ENCODE measurements at regions not wholly inside any gene's neighbourhood (a gene's known extent, or its start where the extent isn't known, plus 50 kb on each side); places are given as distances from the start of the nearest gene placed in this dataset.

DNA sequence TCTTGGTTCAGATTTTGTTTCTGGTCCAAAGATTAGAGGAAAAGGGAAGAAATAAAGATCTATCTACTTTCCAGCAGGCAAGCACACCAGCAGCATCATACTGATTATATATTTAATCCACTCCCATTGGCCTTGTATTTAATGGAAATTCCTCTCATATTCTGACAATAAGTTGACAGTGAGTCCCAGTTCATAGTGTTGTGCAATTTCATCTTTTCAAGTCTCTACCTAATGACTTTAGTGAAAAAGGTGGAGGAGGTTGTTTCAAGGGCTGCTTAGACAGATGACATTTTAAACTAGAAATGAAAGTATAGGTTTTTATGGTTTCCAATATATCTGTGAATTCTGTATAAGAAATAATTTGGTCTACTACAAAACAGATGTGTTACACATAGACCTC lies 298.6 kb downstream of the PABPC4L start:
- H3K27ac ChIP-seq (ENCODE audit: low read depth, low read length) = no peak overlapping the region
- H3K36me3 ChIP-seq (ENCODE audit: control insufficient read depth in 1 of 2, insufficient read depth in 2 of 2, low read length in 2 of 2) = no peaks in the 10 kb centered on the region
- no peak overlapping the region for H3K9ac ChIP-seq (ENCODE audit: low read depth in 1 of 2, low read length in 2 of 2)
- no peaks in the 10 kb centered on the region for H3K27me3 ChIP-seq (ENCODE audit: control insufficient read depth in 1 of 2, insufficient read depth in 2 of 2, low read length in 2 of 2)
- H3K4me3 ChIP-seq (ENCODE audit: low read depth in 1 of 2, low read length in 2 of 2) = no peak overlapping the region
- H3K9me3 ChIP-seq (ENCODE audit: control insufficient read depth in 1 of 2, low read length in 2 of 2) = peaks cover 0 to 3% of the 10 kb centered on the region in 2 donors
- H3K4me1 ChIP-seq (ENCODE audit: control insufficient read depth in 1 of 2, insufficient read depth in 2 of 2, low read length in 2 of 2) = no peaks in the 10 kb centered on the region

DNA sequence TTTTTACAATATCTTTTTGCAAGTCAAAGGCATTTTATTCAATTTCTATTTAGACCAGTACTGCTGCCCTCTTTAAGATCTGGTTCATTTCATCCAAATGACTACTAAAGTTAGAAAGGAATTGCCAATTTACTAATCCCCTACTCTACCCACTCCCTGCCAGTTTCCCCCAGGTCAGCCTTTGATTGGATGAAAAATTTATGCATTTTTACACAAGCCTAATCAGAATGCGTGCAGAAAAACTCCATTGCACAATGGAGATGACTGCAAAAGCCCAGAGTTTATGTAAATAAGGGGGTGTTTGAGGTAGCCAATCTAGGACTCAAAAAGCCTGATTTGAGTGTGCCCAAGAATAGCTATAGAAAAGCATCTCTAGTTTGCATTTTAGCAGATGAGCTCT lies 310.6 kb downstream of the PABPC4L start:
- Histone ChIP-seq H3K4me3 (ENCODE audit: low read depth in 1 of 2, low read length in 2 of 2) (no peak overlapping the region), H3K27ac (ENCODE audit: low read depth, low read length) (no peak overlapping the region), H3K36me3 (ENCODE audit: control insufficient read depth in 1 of 2, insufficient read depth in 2 of 2, low read length in 2 of 2) (no peaks in the 10 kb centered on the region), H3K9me3 (ENCODE audit: control insufficient read depth in 1 of 2, low read length in 2 of 2) (no peaks in the 10 kb centered on the region), H3K27me3 (ENCODE audit: control insufficient read depth in 1 of 2, insufficient read depth in 2 of 2, low read length in 2 of 2) (no peaks in the 10 kb centered on the region), H3K9ac (ENCODE audit: low read depth in 1 of 2, low read length in 2 of 2) (no peak overlapping the region), H3K4me1 (ENCODE audit: control insufficient read depth in 1 of 2, insufficient read depth in 2 of 2, low read length in 2 of 2) (no peaks in the 10 kb centered on the region)

DNA sequence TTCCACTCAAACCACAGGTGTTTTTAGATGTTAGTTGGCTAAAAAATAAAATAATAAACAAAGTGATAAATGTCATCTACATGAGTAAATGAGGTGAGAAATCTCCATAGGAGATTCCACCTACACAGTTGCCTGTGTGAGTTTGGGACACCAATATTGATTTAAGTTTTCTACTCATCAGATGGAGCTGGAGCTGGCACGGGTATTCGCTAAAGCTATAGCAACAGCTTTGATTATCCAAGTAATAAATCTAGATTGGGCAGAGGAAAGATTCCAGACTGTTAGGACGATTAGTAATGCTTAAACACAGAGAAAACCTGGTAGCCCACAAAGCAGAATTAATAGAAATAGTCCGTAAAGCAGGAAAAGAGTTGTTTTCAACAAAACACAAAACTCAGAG lies 313.9 kb downstream of the PABPC4L start:
- no peak overlapping the region for H3K9ac ChIP-seq (ENCODE audit: low read depth in 1 of 2, low read length in 2 of 2)
- H3K9me3 ChIP-seq (ENCODE audit: control insufficient read depth in 1 of 2, low read length in 2 of 2) = no peaks in the 10 kb centered on the region
- no peaks in the 10 kb centered on the region for H3K36me3 ChIP-seq (ENCODE audit: control insufficient read depth in 1 of 2, insufficient read depth in 2 of 2, low read length in 2 of 2)
- no peaks in the 10 kb centered on the region for H3K4me1 ChIP-seq (ENCODE audit: control insufficient read depth in 1 of 2, insufficient read depth in 2 of 2, low read length in 2 of 2)
- H3K27me3 ChIP-seq (ENCODE audit: control insufficient read depth in 1 of 2, insufficient read depth in 2 of 2, low read length in 2 of 2) = no peaks in the 10 kb centered on the region
- H3K4me3 ChIP-seq (ENCODE audit: low read depth in 1 of 2, low read length in 2 of 2) = no peak overlapping the region
- no peak overlapping the region for H3K27ac ChIP-seq (ENCODE audit: low read depth, low read length)

- Histone ChIP-seq H3K9me3 (ENCODE audit: control insufficient read depth in 1 of 2, low read length in 2 of 2) (peaks cover 0 to 2% of the 10 kb centered on the region in 2 donors), H3K9ac (ENCODE audit: low read depth in 1 of 2, low read length in 2 of 2) (no peak overlapping the region), H3K36me3 (ENCODE audit: control insufficient read depth in 1 of 2, insufficient read depth in 2 of 2, low read length in 2 of 2) (no peaks in the 10 kb centered on the region), H3K27ac (ENCODE audit: low read depth, low read length) (no peak overlapping the region), H3K4me3 (ENCODE audit: low read depth in 1 of 2, low read length in 2 of 2) (no peak overlapping the region), H3K27me3 (ENCODE audit: control insufficient read depth in 1 of 2, insufficient read depth in 2 of 2, low read length in 2 of 2) (no peaks in the 10 kb centered on the region), H3K4me1 (ENCODE audit: control insufficient read depth in 1 of 2, insufficient read depth in 2 of 2, low read length in 2 of 2) (no peaks in the 10 kb centered on the region)
These were observed 332.1 kb downstream of the PABPC4L start for GRCh38 chr4:133869486-133869885.

- Histone ChIP-seq H3K27ac (ENCODE audit: low read depth, low read length) (no peak overlapping the region), H3K9ac (ENCODE audit: low read depth in 1 of 2, low read length in 2 of 2) (no peak overlapping the region), H3K36me3 (ENCODE audit: control insufficient read depth in 1 of 2, insufficient read depth in 2 of 2, low read length in 2 of 2) (no peaks in the 10 kb centered on the region), H3K4me1 (ENCODE audit: control insufficient read depth in 1 of 2, insufficient read depth in 2 of 2, low read length in 2 of 2) (no peaks in the 10 kb centered on the region), H3K4me3 (ENCODE audit: low read depth in 1 of 2, low read length in 2 of 2) (no peak overlapping the region), H3K9me3 (ENCODE audit: control insufficient read depth in 1 of 2, low read length in 2 of 2) (peaks cover 0 to 2% of the 10 kb centered on the region in 2 donors), H3K27me3 (ENCODE audit: control insufficient read depth in 1 of 2, insufficient read depth in 2 of 2, low read length in 2 of 2) (no peaks in the 10 kb centered on the region)
These were observed 332.7 kb downstream of the PABPC4L start for GRCh38 chr4:133868856-133869255.

GRCh38 chr4:133866328-133866699 lies 335.3 kb downstream of the PABPC4L start:
- no peaks in the 10 kb centered on the region for H3K36me3 ChIP-seq (ENCODE audit: control insufficient read depth in 1 of 2, insufficient read depth in 2 of 2, low read length in 2 of 2)
- peaks cover 0 to 2% of the 10 kb centered on the region in 2 donors for H3K9me3 ChIP-seq (ENCODE audit: control insufficient read depth in 1 of 2, low read length in 2 of 2)
- H3K27me3 ChIP-seq (ENCODE audit: control insufficient read depth in 1 of 2, insufficient read depth in 2 of 2, low read length in 2 of 2) = no peaks in the 10 kb centered on the region
- no peaks in the 10 kb centered on the region for H3K4me1 ChIP-seq (ENCODE audit: control insufficient read depth in 1 of 2, insufficient read depth in 2 of 2, low read length in 2 of 2)
- H3K27ac ChIP-seq (ENCODE audit: low read depth, low read length) = no peak overlapping the region
- no peak overlapping the region for H3K9ac ChIP-seq (ENCODE audit: low read depth in 1 of 2, low read length in 2 of 2)
- no peak overlapping the region for H3K4me3 ChIP-seq (ENCODE audit: low read depth in 1 of 2, low read length in 2 of 2)

DNA sequence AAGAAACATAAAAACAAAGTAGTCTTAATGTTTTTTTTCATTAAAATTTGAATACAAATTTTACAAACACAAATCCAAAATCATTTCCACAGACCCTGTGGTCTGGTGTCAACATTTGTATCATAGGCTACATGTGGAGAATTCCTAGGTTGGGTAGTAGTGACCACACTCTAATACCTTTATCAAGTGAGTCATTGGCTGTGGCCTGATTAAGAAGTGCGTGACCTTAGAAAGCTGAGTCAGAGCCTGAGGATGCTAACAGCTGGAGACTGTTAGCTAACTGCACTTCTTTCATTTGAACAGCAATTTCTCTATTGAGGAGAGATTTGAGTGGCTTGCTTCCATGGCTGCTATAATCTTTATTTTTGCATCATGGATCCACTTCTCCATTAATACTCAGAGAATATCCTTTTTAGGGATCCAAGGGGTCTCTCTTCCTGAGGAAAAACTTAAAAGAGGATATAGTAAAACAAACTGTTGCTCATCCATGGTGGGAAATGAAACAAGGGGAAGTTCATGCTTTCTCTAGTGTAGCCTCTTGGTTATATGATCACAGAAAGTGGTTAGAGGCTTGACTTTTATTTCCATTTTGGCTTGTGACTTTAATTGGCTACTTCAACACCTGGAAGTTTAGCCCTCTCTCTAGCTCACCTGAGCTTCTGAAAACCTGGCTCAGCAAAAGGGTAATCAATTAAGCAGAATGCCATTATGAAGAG lies 335.8 kb downstream of the PABPC4L start:
- H3K9ac ChIP-seq (ENCODE audit: low read depth in 1 of 2, low read length in 2 of 2) = no peak overlapping the region
- no peaks in the 10 kb centered on the region for H3K27me3 ChIP-seq (ENCODE audit: control insufficient read depth in 1 of 2, insufficient read depth in 2 of 2, low read length in 2 of 2)
- H3K4me1 ChIP-seq (ENCODE audit: control insufficient read depth in 1 of 2, insufficient read depth in 2 of 2, low read length in 2 of 2) = no peaks in the 10 kb centered on the region
- H3K27ac ChIP-seq (ENCODE audit: low read depth, low read length) = no peak overlapping the region
- no peak overlapping the region for H3K4me3 ChIP-seq (ENCODE audit: low read depth in 1 of 2, low read length in 2 of 2)
- no peaks in the 10 kb centered on the region for H3K36me3 ChIP-seq (ENCODE audit: control insufficient read depth in 1 of 2, insufficient read depth in 2 of 2, low read length in 2 of 2)
- peaks cover 0 to 2% of the 10 kb centered on the region in 2 donors for H3K9me3 ChIP-seq (ENCODE audit: control insufficient read depth in 1 of 2, low read length in 2 of 2)

- H3K9me3 ChIP-seq (ENCODE audit: control insufficient read depth in 1 of 2, low read length in 2 of 2) = peaks cover under 1 to 2% of the 10 kb centered on the region in 2 donors
- no peaks in the 10 kb centered on the region for H3K36me3 ChIP-seq (ENCODE audit: control insufficient read depth in 1 of 2, insufficient read depth in 2 of 2, low read length in 2 of 2)
- no peak overlapping the region for H3K27ac ChIP-seq (ENCODE audit: low read depth, low read length)
- H3K9ac ChIP-seq (ENCODE audit: low read depth in 1 of 2, low read length in 2 of 2) = no peak overlapping the region
- no peaks in the 10 kb centered on the region for H3K27me3 ChIP-seq (ENCODE audit: control insufficient read depth in 1 of 2, insufficient read depth in 2 of 2, low read length in 2 of 2)
- no peaks in the 10 kb centered on the region for H3K4me1 ChIP-seq (ENCODE audit: control insufficient read depth in 1 of 2, insufficient read depth in 2 of 2, low read length in 2 of 2)
- no peak overlapping the region for H3K4me3 ChIP-seq (ENCODE audit: low read depth in 1 of 2, low read length in 2 of 2)
These were observed 338.4 kb downstream of the PABPC4L start for GRCh38 chr4:133863153-133863552.

DNA sequence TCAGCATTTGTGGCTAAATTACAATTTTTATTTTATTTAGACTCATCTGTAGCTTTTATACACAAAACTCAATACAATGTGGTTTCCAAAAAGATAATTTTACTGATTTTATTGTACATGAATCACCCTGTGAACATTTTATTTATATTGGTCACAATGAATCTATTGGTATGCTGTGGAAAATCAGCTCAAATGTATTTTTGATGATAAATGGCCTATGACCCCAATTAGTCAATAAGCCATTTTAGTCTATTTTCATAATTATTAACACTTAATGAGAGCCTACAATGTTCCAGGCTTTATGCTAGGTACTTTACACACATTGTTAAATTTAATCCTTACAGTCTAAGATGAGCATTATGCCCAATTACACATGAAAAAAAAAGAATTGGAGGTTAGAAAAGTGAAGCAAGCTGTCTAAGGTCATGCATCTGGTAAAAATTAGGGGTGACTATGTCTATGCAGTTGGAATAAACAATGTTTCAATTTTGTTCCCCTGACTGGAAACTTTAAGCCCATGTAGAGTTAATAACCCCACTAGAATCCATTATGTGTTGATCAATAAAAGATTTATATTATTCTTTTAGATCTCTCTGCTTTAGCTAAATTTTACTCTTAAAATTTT lies 344.7 kb downstream of the PABPC4L start:
- Histone ChIP-seq H3K9me3 (ENCODE audit: control insufficient read depth in 1 of 2, low read length in 2 of 2) (peaks cover 0 to 4% of the 10 kb centered on the region in 2 donors), H3K36me3 (ENCODE audit: control insufficient read depth in 1 of 2, insufficient read depth in 2 of 2, low read length in 2 of 2) (no peaks in the 10 kb centered on the region), H3K9ac (ENCODE audit: low read depth in 1 of 2, low read length in 2 of 2) (no peak overlapping the region), H3K4me1 (ENCODE audit: control insufficient read depth in 1 of 2, insufficient read depth in 2 of 2, low read length in 2 of 2) (no peaks in the 10 kb centered on the region), H3K4me3 (ENCODE audit: low read depth in 1 of 2, low read length in 2 of 2) (no peak overlapping the region), H3K27ac (ENCODE audit: low read depth, low read length) (no peak overlapping the region), H3K27me3 (ENCODE audit: control insufficient read depth in 1 of 2, insufficient read depth in 2 of 2, low read length in 2 of 2) (no peaks in the 10 kb centered on the region)

GRCh38 chr4:133855001-133855400 lies 346.6 kb downstream of the PABPC4L start:
- Histone ChIP-seq H3K4me3 (ENCODE audit: low read depth in 1 of 2, low read length in 2 of 2) (no peak overlapping the region), H3K36me3 (ENCODE audit: control insufficient read depth in 1 of 2, insufficient read depth in 2 of 2, low read length in 2 of 2) (no peaks in the 10 kb centered on the region), H3K9me3 (ENCODE audit: control insufficient read depth in 1 of 2, low read length in 2 of 2) (peaks cover 0 to 4% of the 10 kb centered on the region in 2 donors), H3K4me1 (ENCODE audit: control insufficient read depth in 1 of 2, insufficient read depth in 2 of 2, low read length in 2 of 2) (no peaks in the 10 kb centered on the region), H3K9ac (ENCODE audit: low read depth in 1 of 2, low read length in 2 of 2) (no peak overlapping the region), H3K27me3 (ENCODE audit: control insufficient read depth in 1 of 2, insufficient read depth in 2 of 2, low read length in 2 of 2) (no peaks in the 10 kb centered on the region), H3K27ac (ENCODE audit: low read depth, low read length) (no peak overlapping the region)
